GM21390 (cell line): ENCODE measurements at regions not wholly inside any gene's neighbourhood (a gene's known extent, or its start where the extent isn't known, plus 50 kb on each side); places are given as distances from the start of the nearest gene placed in this dataset.

Experiments
- ATAC-seq: cut with Tn5 transposase; IDR thresholded peaks from one replicate; pipeline ENCODE4 v1.9.1; 2021; ENCODE audit not compliant: unreplicated experiment

DNA sequence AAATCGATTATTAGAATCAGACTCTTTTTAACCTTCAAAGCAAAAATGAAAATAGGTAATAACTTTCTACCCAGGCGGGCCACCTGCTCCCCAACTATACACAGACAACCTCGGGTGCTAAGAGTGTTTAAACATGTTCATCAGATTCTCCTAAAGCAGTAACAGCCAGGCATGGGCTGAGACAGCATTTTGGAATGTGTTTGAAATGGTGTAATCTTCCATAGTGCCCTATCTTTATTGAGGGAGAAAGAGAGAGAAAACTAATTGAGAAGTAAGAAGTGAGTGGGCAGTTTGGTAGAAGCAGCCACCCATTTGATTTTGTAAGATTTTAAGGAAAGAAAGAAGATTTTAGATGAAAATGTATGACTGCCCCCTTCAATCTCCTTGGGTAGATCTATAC is 196.1 kb upstream of the CTAGE1 start:
- no peak for ATAC-seq

DNA sequence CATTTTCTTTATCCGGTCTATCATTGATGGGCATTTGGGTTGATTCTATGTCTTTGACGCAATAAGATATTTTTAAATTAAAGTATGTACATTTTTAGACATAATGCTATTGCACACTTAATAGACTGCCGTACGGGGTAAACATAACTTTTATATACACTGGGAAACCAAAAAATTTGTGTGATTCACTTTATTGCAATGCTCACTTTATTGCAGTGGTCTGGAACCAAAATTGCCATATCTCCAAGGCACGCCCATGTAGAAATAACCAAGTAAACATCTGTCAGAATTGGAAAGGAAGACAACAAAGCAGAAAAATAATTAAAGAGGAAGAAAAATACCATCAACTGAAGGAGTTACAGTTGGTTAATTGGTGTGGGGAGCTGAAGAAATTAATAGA is 205.8 kb upstream of the CTAGE1 start:
- ATAC-seq: no peak

DNA sequence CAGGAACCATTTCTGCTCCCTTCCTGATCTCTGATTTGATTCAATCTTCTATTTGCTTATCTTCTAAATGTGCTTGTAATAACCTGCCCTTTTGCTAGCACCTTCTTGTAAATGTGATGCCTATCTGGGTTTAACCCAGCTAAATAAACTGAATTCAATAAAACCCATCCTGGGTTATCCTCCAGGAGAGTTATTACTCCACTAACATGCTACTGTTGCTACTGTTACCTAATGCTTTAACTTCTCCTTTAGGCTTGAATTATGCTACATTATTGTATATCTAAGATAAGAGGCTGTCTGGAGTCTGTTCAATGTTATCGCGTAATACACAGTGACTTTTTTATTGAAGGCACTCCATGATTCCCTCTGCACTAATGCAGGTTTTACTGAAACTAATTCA is 206.5 kb upstream of the CTAGE1 start:
- no peak for ATAC-seq

DNA sequence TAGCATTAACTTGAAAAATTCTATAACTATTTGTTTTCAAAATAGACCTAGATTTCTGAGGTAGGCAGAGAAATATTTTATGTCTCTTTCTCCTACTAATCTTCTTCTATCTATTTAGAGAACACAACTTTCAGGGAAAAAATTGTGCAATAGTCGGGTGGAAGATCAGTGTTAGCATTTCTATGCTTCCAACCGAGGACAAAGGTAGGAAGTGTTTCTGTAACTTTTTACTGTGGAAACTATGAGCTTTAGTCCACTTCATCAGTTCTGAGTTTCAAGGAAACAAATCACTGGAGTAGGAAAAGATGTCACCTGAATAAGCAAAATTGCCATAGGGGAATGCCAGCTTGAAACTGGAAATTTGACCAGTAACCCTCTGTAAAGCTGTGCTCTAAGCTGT is 207.7 kb upstream of the CTAGE1 start:
- ATAC-seq: no peak

DNA sequence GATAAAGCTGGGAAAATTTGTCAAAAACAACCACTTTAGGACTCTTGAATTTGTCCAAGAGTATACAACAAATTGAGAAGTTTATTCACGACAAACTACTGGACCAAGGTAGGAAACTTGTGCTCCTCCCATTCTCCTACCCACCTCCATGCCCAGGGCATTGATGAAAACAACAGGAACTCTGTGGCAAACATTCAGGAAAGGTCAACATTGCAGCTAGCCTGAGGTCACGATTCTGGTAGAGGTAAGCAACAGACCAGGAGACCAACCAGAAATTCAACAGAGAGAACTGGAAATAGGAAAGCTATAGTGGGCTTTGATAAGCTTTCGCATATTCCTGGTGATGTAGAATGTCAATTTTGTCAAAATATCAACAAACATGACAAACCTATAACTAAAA is 209.1 kb upstream of the CTAGE1 start:
- no peak for ATAC-seq

DNA sequence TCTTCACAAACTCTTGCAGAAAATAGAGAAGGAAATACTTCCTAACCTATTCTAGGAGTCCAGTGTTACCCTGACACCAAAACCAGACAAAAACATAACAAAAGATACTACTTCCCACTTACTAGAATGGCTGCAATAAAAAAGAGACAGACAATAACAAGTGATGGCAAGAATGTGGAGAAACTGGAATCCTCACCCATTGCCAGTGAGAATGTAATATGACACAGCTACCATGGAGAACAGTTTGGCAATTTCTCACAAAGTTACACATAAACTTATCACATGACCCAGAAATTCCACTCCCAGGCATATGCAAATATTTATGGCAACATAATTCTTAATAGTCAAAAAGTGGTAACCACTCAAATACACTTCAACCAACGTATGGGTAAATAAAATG is 209.8 kb upstream of the CTAGE1 start:
- no peak for ATAC-seq

DNA sequence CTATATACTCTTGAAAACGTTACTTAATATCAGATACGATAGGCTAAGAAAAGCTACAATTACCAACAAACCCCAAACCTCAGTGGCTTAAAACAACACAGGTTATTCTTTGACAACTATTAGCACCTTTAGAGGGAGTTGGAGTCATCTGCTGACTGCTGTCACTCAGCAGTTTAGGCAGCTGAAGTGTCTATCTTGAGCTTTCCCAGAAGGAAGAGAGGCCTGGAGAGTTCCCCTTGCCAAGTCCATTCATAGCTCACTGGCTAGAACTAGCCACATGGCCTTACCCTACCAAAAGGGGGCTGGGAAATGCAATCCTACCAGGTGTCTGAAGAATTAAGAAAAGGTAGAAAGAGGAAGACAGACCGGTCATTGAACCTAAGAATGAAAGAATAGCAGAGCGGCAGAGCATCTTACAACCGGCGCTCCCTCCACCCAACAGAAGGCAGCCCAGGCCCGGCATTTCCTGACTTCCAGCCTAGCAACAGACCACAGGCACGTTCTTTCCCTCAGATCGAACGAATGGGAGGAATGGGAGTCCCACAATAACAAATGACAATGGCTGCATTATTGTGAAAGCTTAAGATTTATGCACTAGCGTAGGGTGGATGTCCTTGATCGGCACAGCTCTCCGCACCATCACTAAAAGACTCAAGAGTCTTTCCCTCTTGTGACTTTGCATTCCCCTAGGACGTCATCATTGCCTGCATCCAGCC is 211.2 kb upstream of the CTAGE1 start:
- no peak for ATAC-seq

DNA sequence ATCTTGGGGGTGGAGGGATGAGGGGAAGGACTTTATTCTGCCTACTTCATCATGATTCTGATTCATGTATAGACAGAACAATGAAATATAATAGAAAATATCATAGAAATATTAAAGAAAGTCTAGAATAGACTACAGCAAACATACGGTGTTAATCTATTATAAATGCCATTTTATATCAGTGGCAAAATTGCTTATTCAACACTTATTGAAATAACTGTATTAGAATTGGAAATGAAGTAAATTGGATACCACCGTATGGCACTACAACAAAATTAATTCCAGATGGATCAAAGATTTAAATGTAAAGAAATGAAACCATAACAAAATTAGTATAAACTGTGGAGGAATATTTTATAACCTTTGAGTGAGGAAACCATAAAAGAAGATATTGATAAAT is 213.3 kb upstream of the CTAGE1 start:
- no peak for ATAC-seq

DNA sequence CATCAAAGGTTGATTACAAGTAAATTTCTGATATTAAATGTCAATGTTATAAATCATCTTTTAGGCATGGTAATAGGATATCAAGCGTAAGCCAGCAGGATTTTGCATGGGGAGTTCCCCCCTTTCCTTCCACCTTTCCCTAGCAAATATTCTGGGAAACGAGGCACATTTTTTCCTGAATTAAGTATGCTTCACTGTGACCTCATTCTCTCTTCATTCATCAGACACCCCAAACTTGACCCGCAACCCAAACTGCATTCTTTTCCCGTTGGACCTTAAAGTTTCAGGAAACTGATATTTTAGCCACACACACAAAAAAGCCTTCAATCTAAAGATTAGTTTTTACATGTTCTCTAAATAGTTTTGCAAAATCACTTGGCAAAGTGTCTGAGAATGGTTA is 214.5 kb upstream of the CTAGE1 start:
- ATAC-seq: no peak

DNA sequence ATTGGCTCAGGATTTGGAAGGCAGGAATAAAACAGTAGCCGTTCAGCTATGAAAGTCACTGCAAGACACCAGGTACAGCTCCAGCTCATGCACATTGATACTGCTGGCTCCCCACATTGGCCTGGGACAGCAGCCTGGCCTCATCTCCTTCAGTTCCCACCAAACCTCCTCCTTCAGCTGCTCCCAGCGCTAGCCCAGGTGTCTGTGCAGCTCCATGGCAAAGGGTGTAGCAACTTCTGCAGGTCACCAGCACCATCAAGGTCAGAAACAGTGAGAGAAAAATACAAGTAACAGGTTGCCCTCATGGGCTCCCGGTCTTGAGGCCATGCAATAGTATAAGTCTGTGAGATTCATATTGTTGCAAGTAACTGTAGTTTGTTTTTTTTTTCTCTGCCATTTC is 216.7 kb upstream of the CTAGE1 start:
- no peak for ATAC-seq

DNA sequence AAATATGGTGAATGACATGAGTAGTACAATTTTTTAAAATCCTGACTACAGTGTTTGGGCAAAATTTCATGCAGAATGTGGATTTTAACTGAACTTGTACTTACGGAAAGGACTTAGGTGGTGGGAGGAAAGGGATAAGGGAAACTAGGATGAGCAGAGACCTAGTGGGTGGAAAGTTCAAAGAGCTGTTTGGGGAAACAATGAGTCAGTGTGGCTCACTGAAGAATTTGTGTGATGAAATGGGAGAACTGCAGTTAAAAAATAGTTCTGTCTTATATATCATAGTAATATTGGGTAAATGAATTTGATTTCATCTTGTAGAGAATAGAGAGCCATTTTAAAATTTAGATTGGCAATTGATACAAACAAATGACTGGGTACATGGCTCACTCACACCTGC is 220.1 kb upstream of the CTAGE1 start:
- no peak for ATAC-seq

DNA sequence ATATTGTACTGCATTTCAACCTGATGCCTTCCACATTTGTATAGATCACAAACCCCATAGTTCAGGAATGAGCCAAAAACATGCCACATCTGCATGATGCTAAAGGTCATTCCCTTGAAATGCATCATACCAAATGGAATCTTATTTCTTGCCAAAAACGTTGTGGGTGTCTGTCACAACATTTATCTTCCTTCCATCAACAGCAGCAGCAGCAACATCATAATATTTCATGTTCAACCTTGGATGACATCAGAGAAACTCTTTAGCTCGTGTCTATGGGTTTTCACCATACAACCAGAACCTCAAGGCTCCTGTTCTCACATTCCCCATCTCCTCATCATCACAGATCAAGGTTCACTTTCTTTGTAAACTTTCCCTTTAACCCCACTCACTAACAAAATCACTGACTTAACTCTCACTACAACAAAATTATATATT is 221.3 kb upstream of the CTAGE1 start:
- ATAC-seq: no peak

DNA sequence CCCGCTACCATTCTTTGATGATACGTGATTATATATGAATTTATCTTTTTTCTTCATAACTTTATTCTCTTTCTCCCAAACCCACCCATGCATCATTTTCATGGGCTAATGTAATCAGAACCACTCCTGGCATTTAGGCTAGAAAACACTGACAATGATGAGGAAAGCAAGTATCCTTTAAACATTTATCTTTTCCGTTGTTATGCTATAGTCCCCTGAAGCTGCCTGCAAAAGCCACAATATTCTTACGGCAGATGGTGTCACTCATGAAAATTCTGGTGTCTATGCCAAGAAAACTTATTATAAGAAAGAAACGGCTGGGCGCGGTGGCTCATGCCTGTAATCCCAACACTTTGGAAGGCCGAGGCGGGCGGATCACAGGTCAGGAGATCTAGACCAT is 221.8 kb upstream of the CTAGE1 start:
- no peak for ATAC-seq

DNA sequence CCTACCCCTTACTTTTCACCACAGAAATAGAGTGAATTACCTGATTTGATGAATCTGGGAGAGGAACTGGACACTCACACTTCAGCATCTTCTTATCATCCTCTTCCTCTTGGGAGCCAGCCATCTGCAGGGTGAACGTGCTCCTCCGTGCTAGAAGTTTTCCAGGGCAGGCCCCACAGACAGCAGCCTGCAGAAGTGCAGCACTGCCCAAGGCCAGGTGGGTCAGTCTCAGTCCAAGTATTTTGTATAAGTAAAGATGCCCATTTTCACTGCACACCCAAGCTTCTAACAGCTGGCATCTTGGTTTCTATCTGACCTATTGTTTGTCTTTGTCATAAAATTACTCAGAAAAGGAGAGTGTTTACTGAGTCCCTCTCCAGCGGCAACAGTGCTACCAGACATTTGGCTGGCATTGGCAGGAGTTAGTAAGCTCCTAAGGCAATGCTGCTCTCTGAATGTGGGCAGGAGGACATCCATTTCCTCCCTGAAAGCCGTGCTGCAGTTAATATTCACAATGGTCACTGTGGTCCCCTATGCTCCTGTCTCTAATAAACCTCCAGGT is 222.6 kb upstream of the CTAGE1 start:
- no peak for ATAC-seq

DNA sequence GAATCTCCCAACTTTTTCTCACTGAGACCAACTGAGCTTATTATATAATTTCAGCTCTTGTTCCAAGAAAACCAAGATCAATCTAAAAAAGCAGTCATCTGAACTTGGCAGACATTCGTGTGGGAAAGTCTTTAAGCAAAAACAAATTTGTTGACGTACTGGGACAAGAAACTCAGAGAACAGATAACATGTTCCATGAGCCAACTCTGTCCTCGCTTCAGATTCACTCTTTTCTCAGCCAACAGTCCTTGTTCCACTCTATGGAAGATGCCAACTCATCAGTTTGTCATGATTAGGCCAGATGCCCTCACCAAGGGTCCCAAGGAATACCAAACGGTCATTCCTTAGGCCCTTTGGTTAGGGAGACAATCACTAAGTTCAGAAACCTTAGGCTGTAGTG is 224.2 kb upstream of the CTAGE1 start:
- ATAC-seq: no peak

DNA sequence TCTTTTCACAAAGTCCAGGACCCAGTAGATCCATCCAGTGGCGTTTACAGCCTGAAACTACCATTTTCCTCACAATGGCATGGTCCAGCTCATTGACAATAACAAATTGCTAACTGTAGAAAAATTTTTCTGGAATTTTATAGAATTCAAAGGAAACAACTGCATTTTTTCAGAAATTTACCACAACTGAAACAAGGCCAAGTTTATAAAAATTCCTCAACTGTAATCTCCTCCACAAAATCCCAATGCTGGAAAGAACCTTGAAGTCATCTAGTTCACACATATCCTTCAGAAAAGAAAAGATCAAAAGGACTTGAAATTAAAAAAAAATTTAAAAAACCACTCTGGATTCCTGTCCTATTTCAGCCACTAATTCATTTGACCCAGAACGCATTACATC is 226.0 kb upstream of the CTAGE1 start:
- ATAC-seq: no peak

DNA sequence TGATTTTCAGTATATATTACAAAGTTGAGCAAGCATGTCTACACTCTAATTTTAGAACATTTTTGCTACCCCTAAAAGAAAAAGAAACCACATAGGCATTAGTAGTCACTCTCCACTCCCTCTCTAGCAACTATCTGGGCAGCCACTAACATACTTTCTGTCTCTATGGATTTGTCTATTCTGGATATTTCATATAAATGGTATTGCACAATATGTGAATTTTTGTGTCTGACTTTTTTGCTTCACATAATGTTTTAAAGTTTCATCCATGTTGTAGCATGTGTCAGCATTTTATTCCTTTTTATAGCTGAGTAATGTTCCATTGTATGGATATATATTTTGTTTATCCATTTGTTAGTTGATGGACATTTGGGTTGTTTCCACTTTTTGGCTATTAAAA is 232.5 kb upstream of the CTAGE1 start:
- ATAC-seq: no peak

DNA sequence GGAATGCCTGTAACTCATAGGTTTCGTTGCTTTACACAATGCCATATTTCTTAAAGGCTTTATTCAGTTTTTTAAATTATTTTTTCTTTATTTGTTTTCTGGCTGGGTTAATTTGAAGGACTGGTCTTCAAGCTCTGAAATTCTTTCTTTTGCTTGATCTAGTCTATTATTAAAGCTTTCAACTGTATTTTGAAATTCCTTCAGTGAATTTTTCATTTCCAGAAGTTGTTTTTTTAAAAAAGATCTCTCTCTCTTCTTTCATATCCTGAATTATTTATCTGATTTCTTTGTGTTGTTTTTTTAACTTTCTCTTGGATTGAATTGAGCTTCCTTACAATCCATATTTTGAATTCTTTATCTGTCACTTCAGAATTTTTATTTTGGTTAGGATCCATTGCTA is 239.9 kb upstream of the CTAGE1 start:
- ATAC-seq: no peak

DNA sequence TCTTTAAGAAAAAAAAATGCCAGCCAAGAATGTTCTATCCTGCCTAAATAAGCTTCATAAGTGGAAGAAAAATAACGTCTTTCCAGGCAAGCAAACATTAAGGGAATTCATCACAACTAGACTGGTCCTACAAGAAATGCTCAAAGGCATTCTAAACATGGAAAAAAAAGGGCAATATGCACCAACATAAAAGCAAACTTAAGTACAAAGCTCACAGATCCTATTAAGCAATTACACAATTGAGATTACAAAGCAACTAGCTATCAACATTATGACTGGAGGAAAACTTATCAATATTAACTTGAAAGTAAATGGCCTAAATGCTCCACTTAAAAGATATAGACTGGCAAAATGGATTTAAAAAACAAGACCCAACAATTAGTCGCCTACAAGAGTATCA is 240.6 kb upstream of the CTAGE1 start:
- ATAC-seq: no peak

DNA sequence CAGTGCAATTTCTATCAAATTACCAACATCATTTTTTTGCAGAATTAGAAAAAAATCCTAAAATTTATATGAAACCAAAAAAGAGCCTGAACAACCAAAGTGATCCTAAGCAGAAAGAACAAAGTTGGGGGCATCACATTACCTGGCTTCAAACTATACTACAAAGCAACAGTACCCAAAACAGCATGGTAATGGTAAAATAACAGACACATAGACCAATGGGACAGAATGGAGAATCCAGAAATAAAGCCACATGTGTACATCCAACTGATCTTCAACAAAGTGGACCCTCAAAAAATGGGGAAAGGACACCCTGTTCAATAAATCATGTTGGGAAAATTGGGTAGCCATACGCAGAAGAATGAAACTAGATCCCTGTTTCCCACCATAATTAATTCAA is 245.7 kb upstream of the CTAGE1 start:
- ATAC-seq: no peak

DNA sequence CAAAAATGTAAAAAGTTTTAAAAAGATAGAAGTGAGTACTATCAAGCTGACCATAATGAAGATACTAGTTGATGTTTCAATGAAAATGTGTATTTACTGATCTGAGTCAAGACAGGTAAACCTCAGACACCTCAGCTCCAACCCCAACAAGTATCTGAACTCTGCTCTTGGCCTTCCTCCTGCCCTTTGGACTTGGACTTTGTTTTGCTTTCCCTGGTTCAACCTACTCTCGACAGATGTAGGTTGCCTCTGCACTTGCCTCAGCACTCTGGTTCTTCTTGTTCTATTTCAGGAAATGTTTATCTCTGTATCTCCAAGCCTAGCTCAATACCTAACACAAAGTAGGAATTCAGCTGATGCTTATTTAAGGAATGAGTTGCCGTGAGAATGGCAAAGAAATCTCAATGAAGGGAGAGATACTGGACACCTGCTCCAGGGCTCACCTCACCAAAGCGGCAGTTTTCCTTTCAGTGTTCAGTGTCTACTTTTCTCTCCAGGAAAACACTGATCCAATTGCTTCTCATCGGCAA is 248.8 kb upstream of the CTAGE1 start:
- no peak for ATAC-seq

DNA sequence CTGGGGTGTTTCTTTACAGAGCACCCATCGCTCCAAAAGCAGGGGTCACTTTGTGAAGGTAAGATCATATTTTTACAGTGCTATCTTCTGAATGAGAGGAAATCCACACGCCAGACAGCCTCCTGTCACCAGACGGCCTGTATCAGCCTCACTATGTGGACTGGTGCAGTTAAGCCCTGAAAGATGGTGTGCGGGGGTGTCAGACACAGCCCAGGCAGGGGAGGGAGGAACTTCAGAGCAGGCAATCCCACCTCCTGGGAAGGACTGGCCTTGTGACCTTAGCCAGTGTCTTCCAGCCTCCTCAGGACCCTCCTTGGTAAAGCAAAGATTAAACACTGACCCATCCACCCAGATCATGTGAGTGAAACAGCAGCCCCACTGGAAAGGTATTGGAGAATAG is 249.4 kb upstream of the CTAGE1 start:
- ATAC-seq: no peak
